Kidney (tissue), 13 donors: ENCODE measurements at regions not wholly inside any gene's neighbourhood (a gene's known extent, or its start where the extent isn't known, plus 50 kb on each side); places are given as distances from the start of the nearest gene placed in this dataset.

Experiments used
- DNase-seq, 5 donors: peaks; one replicate each; pipeline ENCODE4 v3.0.0-alpha.2; 2013 to 2020
- FAIRE-seq: peaks from 2 replicates; lab custom pipeline; 2012; peaks lifted over from hg19 to GRCh38; lab: Jason Lieb, UNC
- H3K27ac ChIP-seq, 2 donors: one replicate each; pipeline ENCODE4 v1.7.0; 2013; ENCODE audit warnings: low read depth in 2 of 2, low read length in 2 of 2, inconsistent platforms in 1 of 2
- H3K27me3 ChIP-seq: one replicate; pipeline ENCODE4 v1.7.1; 2013; ENCODE audit warnings: low read length, inconsistent platforms; ENCODE audit not compliant: control insufficient read depth, insufficient read depth
- H3K36me3 ChIP-seq, 3 donors: one replicate each; pipeline versions ENCODE4 v1.7.0 to v1.7.1; 2013; ENCODE audit warnings: low read length in 3 of 3, control low read depth in 1 of 3, inconsistent platforms in 1 of 3; ENCODE audit not compliant: insufficient read depth in 3 of 3, control insufficient read depth in 2 of 3
- H3K4me1 ChIP-seq, 3 donors: one replicate each; pipeline versions ENCODE4 v1.7.0 to v1.7.1; 2013; ENCODE audit warnings: low read length in 3 of 3, inconsistent platforms in 1 of 3, low read depth in 1 of 3; ENCODE audit not compliant: control insufficient read depth in 2 of 3, insufficient read depth in 2 of 3
- H3K4me3 ChIP-seq, 3 donors: one replicate each; pipeline versions ENCODE4 v1.7.0 to v1.8.1; 2013; ENCODE audit warnings: low read length in 3 of 3, control low read depth in 1 of 3, inconsistent platforms in 1 of 3
- H3K9ac ChIP-seq, 3 donors: one replicate each; pipeline versions ENCODE4 v1.7.0 to v1.7.1; 2013; ENCODE audit warnings: low read length in 3 of 3, control low read depth in 1 of 3, inconsistent platforms in 1 of 3
- H3K9me3 ChIP-seq, 3 donors: one replicate each; pipeline versions ENCODE4 v1.7.0 to v1.7.1; 2013; ENCODE audit warnings: low read length in 3 of 3, control low read depth in 1 of 3, inconsistent platforms in 1 of 3; ENCODE audit not compliant: control insufficient read depth in 2 of 3, insufficient read depth in 1 of 3
- intact Hi-C: fragments of 100-400 bp; cut with DNase I; formaldehyde crosslinking; loops from one replicate; pipeline ENCODE4 v1.11.1; 2022
- TF ChIP-seq, protein P1 (sequence below): IDR thresholded peaks from 3 replicates; pipeline ENCODE4 v1.5.1; 2012; ENCODE audit warnings: mild to moderate bottlenecking, moderate library complexity, borderline replicate concordance; ENCODE audit not compliant: insufficient read depth; ENCODE audit errors: extremely low read depth
- donor health status: control.
- donor health status: control.
- donor health status: control.
- donor health status: control.
- donor health status: control.
- donor health status: DM: yes; HTN: yes; CAD: no.
- donor health status: Normal renal cell carcinoma (clear cell type).

DNA sequence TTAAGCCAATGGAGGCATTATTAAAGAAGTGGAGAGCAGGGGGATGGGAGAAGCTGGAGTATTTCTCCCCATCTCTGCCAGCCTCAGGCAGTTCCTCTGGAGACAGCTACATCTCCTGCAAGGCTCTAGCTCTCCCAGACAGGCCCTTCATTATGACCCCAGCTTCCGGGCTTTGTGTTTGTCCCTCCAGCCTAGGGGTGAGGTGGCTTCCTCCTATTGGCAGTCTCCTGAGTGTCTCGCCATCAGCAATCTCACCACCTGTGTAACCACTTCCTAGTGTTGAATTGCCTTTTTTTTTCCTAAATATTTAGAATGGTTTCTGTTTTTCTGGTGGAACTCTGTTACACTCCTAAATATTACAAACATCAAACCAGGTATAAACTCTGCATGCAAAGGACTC is 122.3 kb downstream of the FAM174B start:
- FAIRE-seq = no peak

DNA sequence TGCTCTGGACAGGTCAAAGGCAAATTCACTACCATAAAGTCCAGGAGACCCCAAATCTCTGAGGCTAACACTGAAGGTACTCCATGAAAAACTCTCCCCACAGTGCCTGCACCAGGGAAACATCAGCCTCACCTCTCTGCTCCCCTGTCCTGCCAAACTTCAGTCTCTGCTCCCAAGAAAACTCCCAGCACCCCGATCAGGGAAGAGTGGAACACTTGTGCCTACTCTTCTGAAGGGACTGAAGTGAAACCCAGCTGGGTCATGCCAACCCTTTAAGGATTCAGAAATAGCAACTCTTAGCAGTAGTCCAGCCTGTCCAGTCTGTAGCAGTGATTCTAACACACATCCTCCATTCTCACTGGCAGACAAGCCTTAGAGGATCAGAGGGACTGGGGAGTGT is 124.2 kb downstream of the FAM174B start:
- FAIRE-seq = no peak
- intact Hi-C loops = no loop called here
- Histone ChIP-seq H3K36me3 (no peaks in the 10 kb centered on the region), H3K9ac (no peak overlapping the region), H3K4me1 (peaks cover 0 to 2% (median 0%) of the 10 kb centered on the region in 3 donors), H3K27ac (no peak overlapping the region), H3K27me3 (no peaks in the 10 kb centered on the region), H3K9me3 (no peaks in the 10 kb centered on the region), H3K4me3 (no peak overlapping the region)
- no peak for DNase-seq
- TF ChIP-seq, protein P1, sequence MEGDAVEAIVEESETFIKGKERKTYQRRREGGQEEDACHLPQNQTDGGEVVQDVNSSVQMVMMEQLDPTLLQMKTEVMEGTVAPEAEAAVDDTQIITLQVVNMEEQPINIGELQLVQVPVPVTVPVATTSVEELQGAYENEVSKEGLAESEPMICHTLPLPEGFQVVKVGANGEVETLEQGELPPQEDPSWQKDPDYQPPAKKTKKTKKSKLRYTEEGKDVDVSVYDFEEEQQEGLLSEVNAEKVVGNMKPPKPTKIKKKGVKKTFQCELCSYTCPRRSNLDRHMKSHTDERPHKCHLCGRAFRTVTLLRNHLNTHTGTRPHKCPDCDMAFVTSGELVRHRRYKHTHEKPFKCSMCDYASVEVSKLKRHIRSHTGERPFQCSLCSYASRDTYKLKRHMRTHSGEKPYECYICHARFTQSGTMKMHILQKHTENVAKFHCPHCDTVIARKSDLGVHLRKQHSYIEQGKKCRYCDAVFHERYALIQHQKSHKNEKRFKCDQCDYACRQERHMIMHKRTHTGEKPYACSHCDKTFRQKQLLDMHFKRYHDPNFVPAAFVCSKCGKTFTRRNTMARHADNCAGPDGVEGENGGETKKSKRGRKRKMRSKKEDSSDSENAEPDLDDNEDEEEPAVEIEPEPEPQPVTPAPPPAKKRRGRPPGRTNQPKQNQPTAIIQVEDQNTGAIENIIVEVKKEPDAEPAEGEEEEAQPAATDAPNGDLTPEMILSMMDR = no peak

More for the DNA sequence above, 122.3 kb downstream of the FAM174B start:
- no peak overlapping the region for H3K4me3 ChIP-seq
- H3K9me3 ChIP-seq = no peaks in the 10 kb centered on the region
- H3K27me3 ChIP-seq = no peaks in the 10 kb centered on the region
- no peak for DNase-seq
- no peak overlapping the region for H3K9ac ChIP-seq
- intact Hi-C loops = no loop called here
- H3K36me3 ChIP-seq = no peaks in the 10 kb centered on the region
- TF ChIP-seq, protein P1 = no peak
- H3K4me1 ChIP-seq = no peaks in the 10 kb centered on the region
- no peak overlapping the region for H3K27ac ChIP-seq

DNA sequence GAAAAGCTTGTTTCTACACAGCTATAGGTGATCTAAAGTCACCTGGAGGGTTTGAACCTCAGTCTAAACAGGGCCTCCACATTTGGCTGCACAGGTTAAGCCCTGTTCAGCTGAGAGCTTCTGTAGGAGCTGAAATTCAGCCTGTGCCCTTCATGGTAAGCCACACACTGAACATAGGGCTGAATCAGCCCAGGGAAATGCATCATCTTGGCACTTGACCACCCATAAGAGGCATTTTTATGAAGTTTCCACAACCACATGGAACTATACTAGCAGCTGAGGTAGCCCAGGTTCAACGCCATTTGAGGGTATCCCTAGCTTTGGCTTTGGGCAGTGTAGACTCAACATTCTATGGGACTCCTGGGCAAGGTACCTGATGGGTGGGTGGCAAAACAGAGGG is 126.8 kb downstream of the FAM174B start:
- no peaks in the 10 kb centered on the region for H3K9me3 ChIP-seq
- peaks cover 0 to 2% (median 0%) of the 10 kb centered on the region in 3 donors for H3K4me1 ChIP-seq
- H3K4me3 ChIP-seq = no peak overlapping the region
- TF ChIP-seq, protein P1 = no peak
- H3K27ac ChIP-seq = no peak overlapping the region
- DNase-seq = no peak
- H3K9ac ChIP-seq = no peak overlapping the region
- H3K36me3 ChIP-seq = no peaks in the 10 kb centered on the region
- no peaks in the 10 kb centered on the region for H3K27me3 ChIP-seq
- intact Hi-C loops = loop anchor here (10.0 kb wide), 1 partner anchor 186 kb away; no protein-coding TSS in a partner anchor
- FAIRE-seq = no peak

DNA sequence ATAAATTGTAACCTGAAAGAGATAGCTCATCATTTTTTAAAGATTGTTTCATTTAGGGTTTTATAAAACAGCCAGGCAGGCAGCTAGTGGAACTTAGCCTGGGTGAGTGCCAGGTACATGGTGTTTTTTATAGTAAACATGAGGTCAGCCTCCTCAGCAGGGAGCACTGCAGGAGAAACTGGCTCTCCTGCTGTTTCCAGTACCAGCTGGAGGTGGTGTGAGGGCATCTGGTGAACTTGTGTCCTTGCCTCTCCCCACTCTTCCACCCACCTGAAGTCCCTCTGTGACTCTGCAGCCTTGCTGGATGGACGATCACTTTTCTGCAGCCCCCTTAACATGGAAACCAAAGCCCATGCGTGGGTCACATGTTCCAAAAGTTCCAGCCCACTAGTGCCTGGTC is 128.4 kb downstream of the FAM174B start:
- no peak overlapping the region for H3K27ac ChIP-seq
- H3K4me1 ChIP-seq = peaks cover 0 to 2% (median 0%) of the 10 kb centered on the region in 3 donors
- no peak for FAIRE-seq
- H3K9ac ChIP-seq = no peak overlapping the region
- no peaks in the 10 kb centered on the region for H3K9me3 ChIP-seq
- no peaks in the 10 kb centered on the region for H3K36me3 ChIP-seq
- H3K27me3 ChIP-seq = no peaks in the 10 kb centered on the region
- no peak overlapping the region for H3K4me3 ChIP-seq
- TF ChIP-seq, protein P1 = no peak
- intact Hi-C loops = loop anchor here (10.0 kb wide), 1 partner anchor 188 kb away; no protein-coding TSS in a partner anchor
- DNase-seq = no peak
